Tibial nerve (tissue), 4 donors: ENCODE measurements at regions not wholly inside any gene's neighbourhood (a gene's known extent, or its start where the extent isn't known, plus 50 kb on each side); places are given as distances from the start of the nearest gene placed in this dataset.

ENCODE experiments used
- DNase-seq, 2 donors: peaks; one replicate each; pipeline ENCODE4 v3.0.0-alpha.2; 2019; ENCODE audit warnings: low spot score in 2 of 2
- H3K27ac ChIP-seq, 4 donors: fragments of 200-600 bp; sonication (generic) in 3 of 4; one replicate each; pipeline ENCODE4 v1.5.1; 2017 to 2019; ENCODE audit warnings: mild to moderate bottlenecking in 1 of 4
- H3K27me3 ChIP-seq, 2 donors: fragments of 200-600 bp; sonication (generic) in 1 of 2; one replicate each; pipeline versions ENCODE4 v1.5.1 to v1.6.0; 2017 to 2019
- H3K36me3 ChIP-seq, 3 donors: fragments of 200-600 bp; sonication (generic); one replicate each; pipeline ENCODE4 v1.5.1; 2018 to 2019
- H3K4me1 ChIP-seq, 4 donors: fragments of 200-600 bp; sonication (generic) in 3 of 4; one replicate each; pipeline ENCODE4 v1.5.1; 2017 to 2019
- H3K4me3 ChIP-seq, 4 donors: fragments of 200-600 bp; sonication (generic) in 3 of 4; one replicate each; pipeline ENCODE4 v1.5.1; 2017 to 2019; ENCODE audit warnings: mild to moderate bottlenecking in 1 of 4, moderate library complexity in 1 of 4
- H3K9me3 ChIP-seq, 4 donors: fragments of 200-600 bp; sonication (generic) in 3 of 4; one replicate each; pipeline ENCODE4 v1.5.1; 2017 to 2019
- CTCF ChIP-seq, 5 experiments: fragments of 200-600 bp in 3 of 5; fragments of 450-650 bp in 2 of 5; sonication (generic) in 3 of 5; IDR thresholded peaks; one replicate each; pipeline ENCODE4 v1.5.1; 2016 to 2019; ENCODE audit warnings: antibody characterized with exemption in 5 of 5, mild to moderate bottlenecking in 3 of 5, moderate library complexity in 2 of 5
- EP300 ChIP-seq, 2 donors: sonication (generic); formaldehyde crosslinking; IDR thresholded peaks; one replicate each; pipeline ENCODE4 v1.6.1; 2017; ENCODE audit warnings: antibody characterized with exemption in 2 of 2, mild to moderate bottlenecking in 1 of 2
- POLR2A ChIP-seq, 2 donors: fragments of 450-650 bp; IDR thresholded peaks; one replicate each; pipeline ENCODE4 v1.6.1; 2017; ENCODE audit warnings: antibody characterized with exemption in 2 of 2, mild to moderate bottlenecking in 2 of 2, moderate library complexity in 2 of 2
- WGBS, 2 donors: methylation state at CpG; one replicate each; pipeline ENCODE4 v1.1.5; 2018; 5-methylcytosine and 5-hydroxymethylcytosine counted together

- TF ChIP-seq POLR2A (IDR thresholded peaks at IDR 0.05) (no peak), EP300 (IDR thresholded peaks at IDR 0.05) (no peak), CTCF (IDR thresholded peaks at IDR 0.05) (no peak)
- 47 to 49% methylated on average over 5 of the region's 5 CpGs for WGBS, 2 donors
- no peak overlapping the region for H3K4me3 ChIP-seq
- H3K36me3 ChIP-seq = no peaks in the 10 kb centered on the region
- H3K27ac ChIP-seq = peak overlapping the region in 1 of 4 donors; percentile 19
- H3K4me1 ChIP-seq = peaks cover 0 to 8% (median 0%) of the 10 kb centered on the region in 4 donors
- no peaks in the 10 kb centered on the region for H3K9me3 ChIP-seq
- no peak for DNase-seq
- H3K27me3 ChIP-seq = no peaks in the 10 kb centered on the region
Measured at GRCh38 chr4:20393486-20394100, 141.9 kb downstream of the SLIT2 start.

DNA sequence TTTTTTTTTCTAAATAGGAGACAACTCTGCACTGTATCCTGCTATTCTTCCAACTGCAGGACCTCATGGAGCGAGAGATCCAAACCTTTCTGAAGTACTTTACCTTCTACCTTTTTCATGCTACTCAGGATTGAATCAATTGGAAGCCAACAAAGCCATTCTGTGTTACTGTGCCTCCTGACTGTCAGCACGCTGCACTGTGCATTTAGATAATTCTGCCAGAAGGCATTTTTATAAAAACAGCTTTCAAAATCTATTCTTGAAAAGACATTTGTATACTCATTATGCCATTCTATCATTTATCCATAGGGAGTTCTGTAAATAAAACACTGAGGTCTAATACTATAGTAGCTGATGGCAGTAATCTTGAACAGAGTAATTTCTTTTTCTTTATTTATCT is 142.8 kb downstream of the SLIT2 start:
- no peak overlapping the region for H3K27ac ChIP-seq
- WGBS, 2 donors = 76 to 83% methylated on average over 2 of the region's 2 CpGs
- no peaks in the 10 kb centered on the region for H3K9me3 ChIP-seq
- DNase-seq = no peak
- no peaks in the 10 kb centered on the region for H3K27me3 ChIP-seq
- H3K36me3 ChIP-seq = no peaks in the 10 kb centered on the region
- TF ChIP-seq EP300 (IDR thresholded peaks at IDR 0.05) (no peak), POLR2A (IDR thresholded peaks at IDR 0.05) (no peak), CTCF (IDR thresholded peaks at IDR 0.05) (no peak)
- peaks cover 0 to 8% (median 0%) of the 10 kb centered on the region in 4 donors for H3K4me1 ChIP-seq
- H3K4me3 ChIP-seq = no peak overlapping the region

DNA sequence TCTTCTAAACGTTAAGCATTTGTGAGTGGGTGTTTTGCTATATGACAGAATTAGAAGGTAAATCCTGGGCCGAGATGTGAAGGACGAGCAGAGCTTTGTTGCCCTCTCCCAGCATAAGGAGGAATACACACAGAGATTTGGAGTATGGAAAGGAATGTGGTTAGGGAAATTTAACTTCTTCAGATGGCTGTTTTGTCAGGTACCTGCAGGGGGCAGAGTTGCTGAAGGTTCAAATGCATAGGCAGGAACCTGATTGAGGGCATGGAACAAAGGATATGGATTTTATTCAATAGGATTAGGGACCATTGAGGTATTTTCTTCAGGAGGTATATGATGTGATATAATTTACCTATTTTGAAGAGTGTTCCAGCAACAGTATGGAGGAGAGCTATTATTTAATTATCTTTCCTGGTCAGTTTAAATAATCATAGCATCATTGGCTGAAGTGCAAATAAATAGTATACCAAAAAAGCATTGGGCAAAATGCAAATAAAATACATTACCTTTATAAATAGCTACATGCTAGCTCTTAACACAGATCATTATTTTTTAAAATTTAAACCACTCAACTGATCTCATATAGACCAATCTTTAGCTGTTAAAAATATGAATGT is 143.6 kb downstream of the SLIT2 start:
- no peak overlapping the region for H3K4me3 ChIP-seq
- DNase-seq = no peak
- TF ChIP-seq POLR2A (IDR thresholded peaks at IDR 0.05) (no peak), CTCF (IDR thresholded peaks at IDR 0.05) (peak in 3 of 5 experiments; percentile 17 to 27 (median 26)), EP300 (IDR thresholded peaks at IDR 0.05) (no peak)
- H3K4me1 ChIP-seq = peaks cover 0 to 8% (median 0%) of the 10 kb centered on the region in 4 donors
- no peak overlapping the region for H3K27ac ChIP-seq
- 54 to 62% methylated on average over 3 of the region's 3 CpGs for WGBS, 2 donors
- no peaks in the 10 kb centered on the region for H3K36me3 ChIP-seq
- H3K27me3 ChIP-seq = no peaks in the 10 kb centered on the region
- no peaks in the 10 kb centered on the region for H3K9me3 ChIP-seq

- no peak for TF ChIP-seq CTCF (IDR thresholded peaks at IDR 0.05)
- no peak for TF ChIP-seq POLR2A (IDR thresholded peaks at IDR 0.05)
- no peak for TF ChIP-seq EP300 (IDR thresholded peaks at IDR 0.05)
- no peaks in the 10 kb centered on the region for H3K27me3 ChIP-seq
- WGBS, 2 donors = 11 to 23% methylated on average over 2 of the region's 2 CpGs
Measured at GRCh38 chr4:20403290-20403689, 151.6 kb downstream of the SLIT2 start.

DNA sequence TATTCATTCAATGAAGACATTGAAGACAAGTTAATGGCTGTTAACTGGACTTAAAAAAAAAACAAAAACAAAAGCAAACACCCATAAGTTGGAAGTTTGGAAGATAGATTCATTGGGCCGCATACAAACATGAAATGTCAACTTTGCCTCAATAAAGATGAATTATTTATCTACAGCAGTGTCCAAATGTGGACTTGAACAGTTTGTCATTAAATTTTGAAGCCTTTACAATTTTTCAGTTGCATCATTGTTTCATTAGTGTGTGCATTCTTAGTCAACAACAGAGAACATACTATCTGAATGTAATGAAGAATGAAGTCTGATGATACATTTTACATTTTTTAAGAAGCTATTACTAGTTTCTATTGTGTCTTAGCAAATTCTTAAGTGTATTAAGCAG is 152.1 kb downstream of the SLIT2 start:
- Histone ChIP-seq H3K36me3 (no peaks in the 10 kb centered on the region), H3K27ac (peak overlapping the region in 1 of 4 donors; percentile 45), H3K4me1 (peaks cover 0 to 15% (median 2%) of the 10 kb centered on the region in 4 donors), H3K9me3 (no peaks in the 10 kb centered on the region), H3K4me3 (no peak overlapping the region), H3K27me3 (no peaks in the 10 kb centered on the region)
- TF ChIP-seq EP300 (IDR thresholded peaks at IDR 0.05) (no peak), POLR2A (IDR thresholded peaks at IDR 0.05) (no peak), CTCF (IDR thresholded peaks at IDR 0.05) (no peak)
- 52 to 56% methylated on average over 1 of the region's 1 CpG for WGBS, 2 donors
- no peak for DNase-seq

More at GRCh38 chr4:20403290-20403689, 151.6 kb downstream of the SLIT2 start:
- Histone ChIP-seq H3K9me3 (no peaks in the 10 kb centered on the region), H3K4me1 (peaks cover 0 to 15% (median 2%) of the 10 kb centered on the region in 4 donors), H3K27ac (peak overlapping the region in 1 of 4 donors; percentile 12), H3K36me3 (no peaks in the 10 kb centered on the region), H3K4me3 (no peak overlapping the region)
- no peak for DNase-seq
